Fibroblast of pulmonary artery (primary cell): ENCODE measurements at regions not wholly inside any gene's neighbourhood (a gene's known extent, or its start where the extent isn't known, plus 50 kb on each side); places are given as distances from the start of the nearest gene placed in this dataset.
"Not testable (repeated sequence)": the region's sequence is repeated elsewhere in the genome, so short reads cannot be mapped to it uniquely, and the experiment has no call there.

Source experiments
- DNase-seq: peaks from one replicate; pipeline ENCODE4 v3.0.0-alpha.2; 2010; ENCODE audit warnings: low read depth
- H3K4me3 ChIP-seq: replicated peaks from 2 replicates; pipeline ENCODE4 v1.5.1; 2011; ENCODE audit warnings: low read depth, mild to moderate bottlenecking, control low read depth, low read length, moderate library complexity
- CTCF ChIP-seq: IDR thresholded peaks from 2 replicates; pipeline ENCODE4 v1.5.1; 2011; ENCODE audit warnings: mild to moderate bottlenecking, control low read depth, low read length, inconsistent platforms; ENCODE audit errors: missing control alignments

GRCh38 chr19:5285311-5285710, 55.3 kb downstream of the PTPRS start:
- no peak for TF ChIP-seq CTCF
- DNase-seq, result no peak
- no peak overlapping the region for H3K4me3 ChIP-seq

GRCh38 chr19:5282901-5283300, 57.7 kb downstream of the PTPRS start:
- no peak for TF ChIP-seq CTCF
- no peak for DNase-seq
- no peak overlapping the region for H3K4me3 ChIP-seq

- DNase-seq, result no peak
- TF ChIP-seq CTCF, result no peak
- H3K4me3 ChIP-seq, result no peak overlapping the region
Measured at GRCh38 chr19:5281588-5281987, 59.0 kb downstream of the PTPRS start.

- H3K4me3 ChIP-seq, DNase-seq: not testable (repeated sequence)
Measured at GRCh38 chr19:5275668-5276067, 64.9 kb downstream of the PTPRS start.

GRCh38 chr19:5273782-5274181, 66.8 kb downstream of the PTPRS start:
- H3K4me3 ChIP-seq, result no peak overlapping the region
- no peak for DNase-seq
- TF ChIP-seq CTCF, result no peak

GRCh38 chr19:5271145-5271544, 69.5 kb downstream of the PTPRS start:
- H3K4me3 ChIP-seq, result no peak overlapping the region
- DNase-seq, result peak; percentile 8
- peak; percentile 24 for TF ChIP-seq CTCF

- no peak for DNase-seq
- no peak overlapping the region for H3K4me3 ChIP-seq
- no peak for TF ChIP-seq CTCF
Measured at GRCh38 chr19:5269926-5270325, 70.7 kb downstream of the PTPRS start.

GRCh38 chr19:5269279-5269678, 71.3 kb downstream of the PTPRS start:
- DNase-seq, result no peak
- no peak for TF ChIP-seq CTCF
- H3K4me3 ChIP-seq, result no peak overlapping the region
